SK-N-MC (cell line): ENCODE measurements at regions not wholly inside any gene's neighbourhood (a gene's known extent, or its start where the extent isn't known, plus 50 kb on each side); places are given as distances from the start of the nearest gene placed in this dataset.

Experiments
- EZH2 ChIP-seq: fragments of 200-600 bp; sonication (generic); IDR thresholded peaks from one replicate; pipeline ENCODE4 v1.6.1; 2017; ENCODE audit warnings: antibody characterized with exemption
- FOXP2 ChIP-seq: optimal IDR thresholded peaks from 2 replicates; pipeline ENCODE3; 2011; ENCODE audit warnings: mild to moderate bottlenecking, moderate library complexity; ENCODE audit not compliant: insufficient read depth; ENCODE audit errors: extremely low read length, control extremely low read depth
- POLR2AphosphoS5 ChIP-seq: IDR thresholded peaks from 2 replicates; pipeline ENCODE4 v1.6.1; 2012; ENCODE audit warnings: mild to moderate bottlenecking, low read depth, low read length, borderline replicate concordance

- TF ChIP-seq EZH2 (no peak), POLR2AphosphoS5 (no peak), FOXP2 (no peak)
Measured at GRCh38 chr1:5758859-5759578, 233.2 kb downstream of the NPHP4 start.
